NCI-H524 (cell line): ENCODE measurements at regions not wholly inside any gene's neighbourhood (a gene's known extent, or its start where the extent isn't known, plus 50 kb on each side); places are given as distances from the start of the nearest gene placed in this dataset.

ENCODE experiments used
- DNase-seq, 2 experiments: peaks; one replicate each; lab custom pipeline; 2025; lab: John Stamatoyannopoulos, UW

- no peak for DNase-seq
These were observed 54.9 kb downstream of the MAGEB17 start for GRCh38 chrX:16222151-16222550.

- no peak for DNase-seq
These were observed 56.1 kb downstream of the MAGEB17 start for GRCh38 chrX:16223385-16223784.

GRCh38 chrX:16239211-16239610, 71.9 kb downstream of the MAGEB17 start:
- DNase-seq: no peak

DNA sequence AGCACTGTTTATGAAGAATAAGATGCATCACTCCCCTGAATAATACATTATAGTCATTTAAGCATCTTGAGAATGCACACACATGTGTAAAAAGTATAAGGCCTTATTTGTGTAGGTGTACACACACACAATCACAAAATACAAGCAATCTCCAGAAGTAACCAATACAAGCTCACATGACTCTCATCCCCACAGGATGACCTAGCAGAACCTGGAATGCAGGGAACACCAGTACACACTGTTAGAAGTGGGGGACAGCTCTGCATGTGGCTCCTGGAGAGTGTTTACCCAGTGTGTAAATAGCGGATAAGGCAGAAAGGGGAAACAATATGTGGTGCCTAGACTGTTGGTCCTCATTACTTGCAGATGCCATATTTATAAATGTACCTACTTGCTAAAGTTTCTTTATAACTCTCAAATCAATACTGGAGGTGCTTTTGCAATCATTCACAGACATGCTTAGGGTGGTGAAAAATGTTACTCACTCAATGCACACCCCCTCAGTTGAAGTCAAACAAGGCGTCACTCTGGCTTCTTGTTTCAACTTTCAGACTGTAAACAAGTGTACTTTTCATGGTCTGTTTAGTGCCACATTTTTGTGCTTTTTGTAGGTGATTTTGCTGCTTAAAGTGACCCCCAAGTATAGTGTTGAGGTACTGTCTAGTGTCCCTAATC, 73.1 kb downstream of the MAGEB17 start:
- no peak for DNase-seq

DNA sequence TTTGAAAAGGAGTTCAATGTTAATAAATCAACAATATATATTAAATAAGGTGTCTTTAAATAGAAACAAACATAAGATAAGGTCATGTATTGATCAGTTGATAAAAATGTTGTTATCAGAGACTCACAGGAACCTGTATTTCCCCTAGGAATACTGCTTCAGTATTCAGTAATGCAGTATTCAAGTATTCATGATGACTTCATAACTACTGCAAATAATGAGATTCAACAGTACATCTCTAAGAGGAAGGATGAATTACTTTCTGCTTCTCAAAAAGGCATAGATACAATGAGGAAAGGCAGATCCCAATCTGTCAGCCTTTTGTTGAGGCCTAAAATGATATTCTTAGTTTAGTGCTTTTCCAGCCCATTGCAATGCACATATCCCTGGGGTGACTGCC, 73.7 kb downstream of the MAGEB17 start:
- DNase-seq: no peak

DNA sequence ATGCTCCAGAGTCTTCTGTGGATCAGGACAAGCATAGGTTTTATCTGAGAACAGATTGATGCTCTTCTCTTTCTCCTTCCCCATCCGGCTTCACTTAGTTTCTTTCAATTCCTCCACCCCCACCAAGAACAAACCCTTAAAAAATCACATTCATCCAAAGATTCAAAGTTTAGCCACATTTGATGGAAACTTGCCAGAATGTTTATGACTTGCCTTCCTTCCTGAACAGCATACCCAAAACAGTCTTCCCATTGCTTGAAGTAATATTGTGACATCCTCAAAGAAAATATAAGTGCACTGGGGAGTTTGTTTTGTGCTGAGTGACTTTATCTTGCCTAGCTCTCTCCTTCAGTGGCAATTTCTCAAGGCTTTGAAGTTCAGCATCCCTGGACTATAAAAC, 83.0 kb downstream of the MAGEB17 start:
- no peak for DNase-seq

- DNase-seq: no peak
These were observed 84.5 kb downstream of the MAGEB17 start for GRCh38 chrX:16251782-16252181.

DNA sequence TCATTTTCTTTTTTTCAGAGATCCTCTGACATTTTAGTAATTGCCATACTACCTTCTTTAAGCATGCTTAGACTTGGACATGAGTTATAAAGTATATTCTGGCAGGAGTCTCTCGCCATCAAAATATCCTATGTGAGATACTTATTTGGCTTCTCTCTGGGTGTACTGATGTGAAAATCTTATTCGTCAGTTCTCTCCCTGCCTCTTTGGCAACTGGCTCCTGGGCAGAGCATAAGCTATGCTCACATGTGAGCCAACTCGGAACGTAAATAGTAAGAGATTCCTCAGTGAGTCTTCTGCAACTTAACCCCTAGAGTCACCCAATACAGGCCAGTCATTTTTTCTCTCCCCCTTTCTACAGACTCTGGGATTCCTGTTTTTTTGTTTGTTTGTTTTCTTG, 91.6 kb downstream of the MAGEB17 start:
- DNase-seq: no peak

- DNase-seq: no peak
These were observed 100.2 kb downstream of the MAGEB17 start for GRCh38 chrX:16267431-16267830.

DNA sequence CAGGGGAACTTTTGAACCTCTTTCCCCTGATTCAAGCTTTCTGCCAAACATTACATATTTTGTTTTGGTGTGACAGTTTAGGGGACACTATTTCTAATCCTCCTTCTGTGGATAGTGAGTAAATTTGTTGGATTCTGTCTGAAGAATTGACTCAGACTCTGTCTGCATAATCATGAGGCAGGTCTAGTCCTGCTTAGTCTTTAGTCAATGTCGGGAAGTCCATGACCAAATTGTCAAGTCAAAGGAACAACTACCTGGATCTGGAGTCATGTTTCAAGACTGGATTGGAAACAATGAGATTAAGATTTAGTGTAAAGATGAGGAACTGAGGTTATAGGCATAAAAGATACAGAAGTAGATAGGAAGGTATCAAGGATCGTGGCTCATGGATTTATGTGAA, 100.9 kb downstream of the MAGEB17 start:
- no peak for DNase-seq

- no peak for DNase-seq
These were observed 111.6 kb downstream of the MAGEB17 start for GRCh38 chrX:16278927-16279326.

DNA sequence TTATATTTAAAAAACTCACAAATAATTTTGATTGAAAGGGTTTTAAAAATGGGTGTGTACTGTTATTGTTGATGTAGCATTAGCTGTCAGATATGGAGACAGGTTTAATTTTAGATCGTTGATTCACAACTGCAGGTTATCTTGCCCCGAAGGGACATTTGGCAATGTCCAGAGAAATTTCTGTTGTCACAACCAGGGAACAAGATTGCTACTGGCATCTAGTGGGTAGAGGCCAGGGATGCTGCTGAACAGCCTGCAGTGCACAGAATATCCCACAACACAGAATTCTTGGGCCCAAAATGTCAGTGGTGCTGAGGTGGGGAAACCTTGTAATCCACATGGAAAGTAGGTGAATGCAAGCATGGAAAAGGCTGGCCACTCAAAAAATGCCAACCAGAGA, 114.9 kb downstream of the MAGEB17 start:
- DNase-seq: no peak

- DNase-seq: no peak
These were observed 117.6 kb downstream of the MAGEB17 start for GRCh38 chrX:16284842-16285241.

DNA sequence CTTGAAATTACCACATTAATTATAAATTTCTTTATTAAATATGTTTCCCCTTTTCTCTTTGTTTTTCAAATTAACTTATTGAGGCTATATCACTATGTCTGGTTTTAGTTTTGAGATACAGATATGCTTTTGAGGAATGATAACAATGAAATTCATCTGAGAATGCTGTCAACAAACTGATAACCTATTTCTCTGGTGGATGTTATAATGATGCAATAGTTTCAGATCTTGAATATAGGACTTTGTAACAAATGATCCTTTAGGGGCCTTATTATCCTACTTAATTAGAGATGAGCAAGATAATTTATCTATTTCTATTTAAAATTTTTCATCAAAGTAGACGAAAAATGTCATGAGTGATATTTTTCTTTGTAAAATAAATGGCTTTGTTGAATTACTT, 123.7 kb downstream of the MAGEB17 start:
- DNase-seq: no peak

DNA sequence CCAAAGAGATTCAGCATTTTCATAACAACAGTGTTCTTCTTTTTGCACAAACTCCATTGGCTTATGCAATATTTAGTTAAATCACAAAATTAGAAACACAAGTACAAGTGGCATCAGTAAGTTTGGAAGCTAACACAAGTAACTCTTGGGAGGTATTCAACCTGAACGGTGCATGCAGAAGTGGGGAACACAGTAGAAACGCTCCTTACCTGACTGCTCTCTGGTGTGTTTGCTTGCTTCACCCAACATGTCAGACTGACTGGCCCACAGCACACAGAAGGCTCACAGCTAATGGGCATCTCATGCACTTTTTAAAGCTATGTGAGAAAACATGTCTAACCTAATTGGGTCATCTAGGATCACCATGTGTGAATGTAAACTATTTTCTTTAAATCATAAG, 133.6 kb downstream of the MAGEB17 start:
- no peak for DNase-seq

DNA sequence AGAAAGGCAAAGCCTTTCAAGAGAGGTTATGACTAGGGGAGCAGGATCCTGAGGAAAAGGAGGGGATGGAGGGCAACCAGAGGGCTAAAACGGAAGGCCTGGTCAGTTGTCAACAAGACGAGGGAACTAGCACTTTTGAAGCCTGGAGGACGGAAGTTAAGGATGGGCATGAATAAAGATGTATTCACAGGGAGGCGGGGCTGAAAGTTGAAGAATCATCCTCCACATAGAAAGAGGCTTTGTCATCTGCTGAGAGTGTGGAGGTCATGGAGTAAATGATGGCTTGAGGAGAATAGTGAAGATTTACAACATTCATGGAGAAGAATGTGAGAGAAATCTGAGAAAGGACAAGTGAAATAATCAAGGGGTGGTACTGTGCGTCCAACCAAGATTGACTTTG, 137.5 kb downstream of the MAGEB17 start:
- DNase-seq: no peak

DNA sequence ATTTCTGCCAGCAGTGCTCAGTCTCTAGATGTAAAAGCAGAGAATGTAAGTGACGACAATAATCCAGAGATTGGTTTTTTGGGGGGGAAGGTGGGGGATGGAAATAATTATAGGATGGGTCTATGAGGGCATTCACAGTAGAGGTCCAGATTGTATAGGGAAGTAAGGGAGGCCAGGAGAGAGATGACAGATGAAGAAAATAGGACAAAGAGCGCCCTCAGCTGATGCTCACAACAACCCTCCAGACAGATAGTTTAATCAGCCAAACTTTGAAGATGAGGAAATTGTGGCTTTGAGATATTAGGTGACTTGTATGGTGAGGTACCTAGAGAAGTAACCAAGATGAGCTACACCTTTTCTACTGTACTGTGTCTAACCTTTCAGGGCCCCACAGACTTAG, 137.9 kb downstream of the MAGEB17 start:
- DNase-seq: no peak

DNA sequence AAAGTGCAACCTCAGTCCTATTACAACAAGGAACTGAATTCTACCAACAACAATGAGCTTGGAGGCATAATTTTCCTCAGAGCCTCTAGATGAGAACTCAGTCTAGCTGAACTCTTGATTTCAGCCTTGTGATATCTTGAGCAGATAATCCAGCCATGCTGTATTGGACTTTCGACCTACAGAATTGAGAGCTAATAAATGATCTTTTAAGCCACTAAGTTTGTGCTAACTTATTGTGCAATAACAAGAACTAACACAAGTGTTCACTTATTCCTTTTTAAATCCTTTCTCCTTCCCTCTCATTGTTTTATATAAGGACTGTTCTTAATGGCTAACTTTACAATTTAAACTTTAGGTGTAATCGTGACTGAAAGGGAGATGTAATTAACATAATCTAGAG, 140.7 kb downstream of the MAGEB17 start:
- DNase-seq: no peak

DNA sequence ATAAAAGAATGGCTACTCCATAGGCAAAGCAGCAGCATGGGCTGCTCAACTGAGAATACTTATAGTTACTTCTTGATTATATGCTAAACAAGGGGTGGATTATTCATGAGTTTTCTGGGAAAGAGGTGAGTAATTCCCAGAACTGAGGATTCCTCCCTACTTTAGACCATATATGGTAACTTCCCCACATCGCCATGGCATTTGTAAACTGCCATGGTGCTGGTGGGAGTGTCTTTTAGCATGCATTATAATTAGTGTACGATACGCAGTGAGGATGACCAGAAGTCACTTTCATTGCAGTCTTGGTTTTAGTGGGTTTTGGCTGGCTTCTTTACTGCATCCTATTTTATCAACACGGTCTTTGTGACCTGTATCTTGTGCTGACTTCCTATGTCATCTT, 141.5 kb downstream of the MAGEB17 start:
- DNase-seq: no peak

DNA sequence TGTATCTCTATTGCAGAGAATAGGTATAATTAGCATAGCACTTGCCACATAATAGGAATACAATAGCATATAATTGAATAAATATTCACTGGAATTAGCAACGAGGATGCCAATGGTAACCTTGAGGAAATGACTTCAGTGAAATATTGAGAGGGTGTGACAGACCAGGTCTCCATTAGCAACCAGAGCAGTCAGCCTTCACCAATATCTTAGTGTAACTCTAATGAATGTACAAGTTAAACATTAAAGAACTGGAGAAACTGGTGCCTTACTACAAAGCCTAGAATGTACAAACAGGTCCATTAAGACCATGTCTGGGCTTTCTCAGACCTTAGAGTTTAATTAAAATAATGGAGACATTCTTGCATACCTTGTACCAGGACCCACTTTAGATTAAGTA, 143.0 kb downstream of the MAGEB17 start:
- no peak for DNase-seq

DNA sequence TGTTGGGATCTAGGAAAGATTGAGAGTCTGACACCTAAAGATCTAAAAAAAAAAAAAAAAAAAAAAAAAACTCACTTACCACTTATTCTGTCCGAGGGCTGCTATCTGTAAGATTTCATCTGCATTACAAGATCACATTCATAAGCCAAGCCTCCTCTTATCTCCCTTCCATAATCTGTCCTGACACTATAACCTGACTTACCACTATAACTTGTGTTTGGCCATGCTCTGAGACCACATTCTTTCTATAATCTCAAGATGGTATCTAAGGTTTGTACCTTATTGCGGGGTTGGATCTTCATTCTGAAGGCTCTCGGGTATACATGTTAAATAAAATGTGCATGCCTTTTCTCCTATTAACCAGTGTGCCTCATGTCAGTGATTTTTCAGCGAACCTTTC, 144.4 kb downstream of the MAGEB17 start:
- DNase-seq: no peak

DNA sequence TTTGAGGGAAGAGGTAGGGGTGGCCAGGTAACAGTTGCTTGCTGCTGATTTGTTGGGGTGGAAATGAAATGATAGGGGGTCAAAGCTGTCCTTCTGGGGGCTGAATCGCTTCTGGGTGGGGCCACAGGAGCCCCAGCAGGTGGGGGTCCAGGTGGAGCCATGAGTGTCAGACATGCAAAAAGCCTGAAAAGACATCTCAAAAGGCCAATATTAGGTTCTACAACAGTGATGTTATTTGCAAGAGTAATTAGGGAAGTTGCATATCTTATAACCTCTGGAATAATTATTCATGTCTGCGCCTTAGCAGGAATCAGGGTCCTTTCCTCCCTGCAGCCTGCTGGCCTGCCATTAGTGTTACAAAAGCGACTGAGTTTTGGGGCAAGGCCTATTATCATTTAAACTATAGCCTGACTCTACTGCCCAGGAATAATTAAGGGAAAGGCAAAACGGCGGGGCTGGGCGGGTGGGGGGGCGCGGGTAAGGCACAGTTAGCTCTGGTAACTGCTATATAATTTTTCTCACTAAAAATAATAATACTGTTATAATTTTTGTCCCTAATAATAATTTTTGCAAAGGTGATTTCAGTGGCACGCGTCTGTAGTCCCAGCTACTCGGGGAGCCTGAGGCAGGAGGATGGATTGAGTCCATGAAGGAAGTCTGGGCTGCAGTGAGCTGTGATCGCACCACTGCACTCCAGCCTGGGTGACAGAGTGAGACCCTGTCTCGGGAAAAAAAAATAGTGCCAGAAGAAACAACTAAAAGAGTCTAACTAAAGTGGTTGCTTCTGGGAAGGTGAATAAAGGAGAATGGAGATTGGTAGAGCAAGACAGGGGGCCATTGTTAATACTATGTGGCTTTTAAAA, 145.7 kb downstream of the MAGEB17 start:
- DNase-seq: no peak

GRCh38 chrX:16316331-16316730, 149.1 kb downstream of the MAGEB17 start:
- no peak for DNase-seq

DNA sequence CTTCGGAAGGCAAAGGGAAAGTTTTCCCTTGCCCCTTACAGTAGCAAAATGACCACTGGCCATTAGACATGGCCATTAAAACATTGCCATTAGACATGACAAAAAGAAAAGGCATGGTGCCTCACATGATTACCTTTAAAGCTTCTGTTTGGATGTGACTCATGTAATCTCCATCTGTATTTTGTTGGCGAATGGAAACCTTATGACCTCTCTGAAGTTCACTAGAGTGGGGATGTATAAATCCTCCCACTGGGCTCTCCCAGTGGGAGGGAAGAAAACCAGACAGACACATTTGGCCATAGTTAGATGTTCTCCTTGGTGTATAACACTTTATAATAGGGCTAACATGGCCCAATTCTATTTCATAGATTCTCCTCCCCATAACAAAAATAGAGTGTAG, 152.6 kb downstream of the MAGEB17 start:
- DNase-seq: no peak
